DND-41 (cell line): ENCODE measurements at regions not wholly inside any gene's neighbourhood (a gene's known extent, or its start where the extent isn't known, plus 50 kb on each side); places are given as distances from the start of the nearest gene placed in this dataset.

ENCODE experiments used
- ATAC-seq: fragments of 200-7000 bp; cut with Tn5 transposase; 3 replicates; pipeline ENCODE4 v1.9.1; 2021; ENCODE audit warnings: low read depth; ENCODE audit not compliant: insufficient read depth
- DNase-seq: peaks from one replicate; pipeline ENCODE4 v3.0.0-alpha.2; 2020
- H2AFZ ChIP-seq: 2 replicates; pipeline ENCODE4 v1.6.0; 2012; ENCODE audit warnings: low read depth, low read length
- H3K27ac ChIP-seq: 2 replicates; pipeline ENCODE4 v1.5.1; 2012; ENCODE audit warnings: low read length, inconsistent platforms
- H3K27me3 ChIP-seq: fragments of 200-600 bp; sonication (generic); 2 replicates; pipeline ENCODE4 v1.6.0; 2012; ENCODE audit warnings: low read length, mild to moderate bottlenecking, inconsistent platforms; ENCODE audit not compliant: insufficient read depth, poor library complexity
- H3K36me3 ChIP-seq: 2 replicates; pipeline ENCODE4 v1.5.1; 2012; ENCODE audit warnings: low read length, inconsistent platforms; ENCODE audit not compliant: insufficient read depth
- H3K4me1 ChIP-seq: 2 replicates; pipeline ENCODE4 v1.5.1; 2012; ENCODE audit warnings: mild to moderate bottlenecking, low read length; ENCODE audit not compliant: insufficient read depth
- H3K4me2 ChIP-seq: 2 replicates; pipeline ENCODE4 v1.6.0; 2012; ENCODE audit warnings: mild to moderate bottlenecking, moderate library complexity, low read length, inconsistent platforms; ENCODE audit not compliant: insufficient read depth
- H3K4me3 ChIP-seq, 2 experiments: fragments of 200-600 bp in 1 of 2; shearing (Covaris generic) in 1 of 2; 2 replicates each; pipeline ENCODE4 v1.5.1; 2012 to 2016; ENCODE audit warnings: inconsistent platforms in 2 of 2, low read length in 2 of 2, mild to moderate bottlenecking in 2 of 2, low read depth in 1 of 2, moderate library complexity in 1 of 2
- H3K79me2 ChIP-seq: 2 replicates; pipeline ENCODE4 v1.6.0; 2012; ENCODE audit warnings: low read length, inconsistent platforms; ENCODE audit not compliant: insufficient read depth
- H3K9ac ChIP-seq: 2 replicates; pipeline ENCODE4 v1.6.0; 2012; ENCODE audit warnings: low read depth, mild to moderate bottlenecking, inconsistent platforms, low read length, moderate library complexity
- H3K9me3 ChIP-seq: 2 replicates; pipeline ENCODE4 v1.5.1; 2012; ENCODE audit warnings: low read length, moderate library complexity, mild to moderate bottlenecking, inconsistent platforms; ENCODE audit not compliant: insufficient read depth, severe bottlenecking
- H4K20me1 ChIP-seq: 2 replicates; pipeline ENCODE4 v1.6.0; 2012; ENCODE audit warnings: low read length; ENCODE audit not compliant: insufficient read depth
- EZH2 ChIP-seq: IDR thresholded peaks from 3 replicates; pipeline ENCODE4 v1.6.1; 2012; ENCODE audit warnings: borderline replicate concordance, low read depth, mild to moderate bottlenecking, moderate library complexity, low read length, inconsistent platforms; ENCODE audit not compliant: severe bottlenecking
- TF ChIP-seq, protein P1 (sequence below): IDR thresholded peaks from 2 replicates; pipeline ENCODE4 v1.5.1; 2012; ENCODE audit warnings: borderline replicate concordance, low read length, moderate library complexity, mild to moderate bottlenecking; ENCODE audit not compliant: poor library complexity, severe bottlenecking; ENCODE audit errors: extremely low read depth

DNA sequence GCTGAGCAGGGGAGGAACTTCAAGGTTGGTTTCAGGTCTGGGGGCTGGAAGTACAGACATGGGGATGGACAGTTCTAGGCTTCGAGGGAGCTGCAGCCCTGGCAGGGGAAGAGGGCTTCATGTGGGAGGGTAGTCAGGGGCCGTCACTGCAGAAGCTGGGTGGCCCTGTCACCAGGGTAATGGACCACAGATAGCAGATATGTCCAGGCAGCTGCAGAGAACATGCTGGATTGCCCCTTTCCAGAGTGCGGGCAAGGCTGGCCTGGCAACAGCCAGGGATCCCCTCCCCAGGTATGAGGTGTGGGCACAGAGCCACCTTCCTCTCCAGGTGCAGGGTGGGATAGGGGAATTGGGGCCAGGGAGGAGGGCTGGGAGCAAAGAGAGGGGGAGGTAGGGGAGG is 206.5 kb downstream of the GADD45G start:
- H3K27ac ChIP-seq, result no peak overlapping the region

DNA sequence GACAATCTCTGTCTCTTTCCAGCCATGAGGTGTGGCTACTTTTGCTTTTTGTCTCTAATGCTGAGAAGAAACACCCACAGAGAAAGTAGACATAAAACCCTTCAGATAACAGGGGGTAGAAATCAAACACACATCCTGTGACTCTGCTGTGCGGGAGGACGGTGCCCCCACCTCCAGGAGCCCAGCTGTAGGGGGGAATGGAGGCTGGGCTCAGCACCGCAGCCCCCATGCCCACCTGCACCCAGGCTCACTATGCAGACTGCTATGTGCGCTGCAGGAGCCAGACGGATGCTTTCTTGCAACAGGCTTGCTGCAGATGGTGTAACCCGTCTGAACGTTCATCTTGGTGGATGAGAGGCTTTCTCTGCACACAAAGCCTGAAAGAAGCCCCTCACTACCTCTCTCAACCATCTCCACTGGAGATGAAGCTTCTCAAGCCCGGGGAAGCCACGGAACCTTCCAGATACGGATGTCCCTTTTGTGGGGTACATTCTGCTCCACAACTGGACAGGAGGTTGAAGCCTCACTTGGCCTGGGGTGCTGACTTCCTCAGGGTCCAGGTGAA is 207.2 kb downstream of the GADD45G start:
- H3K4me1 ChIP-seq, result peaks cover 14% of the 10 kb centered on the region; the same call in 1 of the 2 replicates
- H3K9me3 ChIP-seq, result no peaks in the 10 kb centered on the region
- no peak overlapping the region for H3K9ac ChIP-seq
- TF ChIP-seq, protein P1, sequence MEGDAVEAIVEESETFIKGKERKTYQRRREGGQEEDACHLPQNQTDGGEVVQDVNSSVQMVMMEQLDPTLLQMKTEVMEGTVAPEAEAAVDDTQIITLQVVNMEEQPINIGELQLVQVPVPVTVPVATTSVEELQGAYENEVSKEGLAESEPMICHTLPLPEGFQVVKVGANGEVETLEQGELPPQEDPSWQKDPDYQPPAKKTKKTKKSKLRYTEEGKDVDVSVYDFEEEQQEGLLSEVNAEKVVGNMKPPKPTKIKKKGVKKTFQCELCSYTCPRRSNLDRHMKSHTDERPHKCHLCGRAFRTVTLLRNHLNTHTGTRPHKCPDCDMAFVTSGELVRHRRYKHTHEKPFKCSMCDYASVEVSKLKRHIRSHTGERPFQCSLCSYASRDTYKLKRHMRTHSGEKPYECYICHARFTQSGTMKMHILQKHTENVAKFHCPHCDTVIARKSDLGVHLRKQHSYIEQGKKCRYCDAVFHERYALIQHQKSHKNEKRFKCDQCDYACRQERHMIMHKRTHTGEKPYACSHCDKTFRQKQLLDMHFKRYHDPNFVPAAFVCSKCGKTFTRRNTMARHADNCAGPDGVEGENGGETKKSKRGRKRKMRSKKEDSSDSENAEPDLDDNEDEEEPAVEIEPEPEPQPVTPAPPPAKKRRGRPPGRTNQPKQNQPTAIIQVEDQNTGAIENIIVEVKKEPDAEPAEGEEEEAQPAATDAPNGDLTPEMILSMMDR, result no peak
- no peak for TF ChIP-seq EZH2
- no peak overlapping the region for H3K4me3 ChIP-seq
- H3K79me2 ChIP-seq, result no peaks in the 10 kb centered on the region
- no peaks in the 10 kb centered on the region for H3K36me3 ChIP-seq
- no peaks in the 10 kb centered on the region for H4K20me1 ChIP-seq
- no peak overlapping the region for H2AFZ ChIP-seq
- H3K27ac ChIP-seq, result no peak overlapping the region
- ATAC-seq (peak; percentile 85), DNase-seq (peak; percentile 72)
- no peak overlapping the region for H3K4me2 ChIP-seq
- no peaks in the 10 kb centered on the region for H3K27me3 ChIP-seq

More for the DNA sequence above, 206.5 kb downstream of the GADD45G start:
- H3K9ac ChIP-seq, result no peak overlapping the region
- H3K9me3 ChIP-seq, result no peaks in the 10 kb centered on the region
- no peaks in the 10 kb centered on the region for H3K79me2 ChIP-seq
- no peaks in the 10 kb centered on the region for H4K20me1 ChIP-seq
- H3K27me3 ChIP-seq, result no peaks in the 10 kb centered on the region
- H3K4me3 ChIP-seq, result no peak overlapping the region
- no peak overlapping the region for H3K4me2 ChIP-seq
- H2AFZ ChIP-seq, result no peak overlapping the region
- ATAC-seq, result no peak
- DNase-seq, result no peak
- peaks cover 14% of the 10 kb centered on the region; the same call in 1 of the 2 replicates for H3K4me1 ChIP-seq
- H3K36me3 ChIP-seq, result no peaks in the 10 kb centered on the region
- no peak for TF ChIP-seq EZH2
- TF ChIP-seq, protein P1, result no peak

DNA sequence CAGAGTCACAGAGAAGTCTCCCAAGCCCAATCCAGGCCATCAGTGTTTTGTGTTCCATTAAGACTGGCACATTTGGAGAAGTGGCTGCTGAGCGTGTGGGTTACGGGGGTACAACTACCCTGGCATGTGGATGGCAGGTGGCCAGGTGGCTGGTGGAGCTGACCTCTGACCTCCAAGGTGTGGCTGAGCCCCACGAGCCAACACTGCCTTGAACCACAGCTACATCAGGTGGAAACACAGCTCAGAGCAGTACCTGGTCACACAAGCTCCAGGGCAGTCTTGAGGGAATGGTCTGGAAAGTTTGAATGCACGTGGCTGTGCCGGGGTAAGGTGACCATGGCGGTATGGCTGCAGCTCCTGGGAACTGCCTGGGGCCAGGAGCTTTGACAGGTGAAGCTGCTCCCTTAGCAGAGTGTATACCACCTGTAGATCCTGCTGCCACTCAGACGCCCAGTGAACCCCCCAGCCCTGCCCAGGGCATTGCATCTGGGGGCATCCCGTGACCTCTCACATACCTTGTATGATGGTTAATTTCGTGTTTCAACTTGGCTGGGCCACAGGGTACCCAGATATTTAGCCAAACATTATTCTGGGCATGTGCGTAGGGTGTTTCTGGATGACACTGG is 207.9 kb downstream of the GADD45G start:
- Histone ChIP-seq H3K9ac (no peak overlapping the region), H4K20me1 (no peaks in the 10 kb centered on the region), H2AFZ (no peak overlapping the region), H3K36me3 (no peaks in the 10 kb centered on the region), H3K4me1 (peaks cover 14% of the 10 kb centered on the region; the same call in 1 of the 2 replicates), H3K4me2 (no peak overlapping the region), H3K4me3 (no peak overlapping the region), H3K9me3 (no peaks in the 10 kb centered on the region), H3K27ac (no peak overlapping the region), H3K79me2 (no peaks in the 10 kb centered on the region), H3K27me3 (no peaks in the 10 kb centered on the region)
- no peak for DNase-seq
- TF ChIP-seq, protein P1, result no peak
- no peak for TF ChIP-seq EZH2
- no peak for ATAC-seq
